Fibroblast of mammary gland (primary cell): ENCODE measurements at regions not wholly inside any gene's neighbourhood (a gene's known extent, or its start where the extent isn't known, plus 50 kb on each side); places are given as distances from the start of the nearest gene placed in this dataset.
"Not testable (repeated sequence)": the region's sequence is repeated elsewhere in the genome, so short reads cannot be mapped to it uniquely, and the experiment has no call there.

Source experiments
- DNase-seq: peaks from one replicate; pipeline ENCODE4 v3.0.0-alpha.2; 2010; ENCODE audit warnings: low read depth
- H3K4me3 ChIP-seq: 2 replicates; pipeline ENCODE4 v1.5.1; 2011; ENCODE audit warnings: low read depth, mild to moderate bottlenecking, low read length, moderate library complexity; ENCODE audit not compliant: control insufficient read depth
- CTCF ChIP-seq: conservative IDR thresholded peaks from 2 replicates; pipeline ENCODE4 v1.5.1; 2011; ENCODE audit warnings: low read depth, low read length, inconsistent platforms; ENCODE audit not compliant: control insufficient read depth, insufficient read depth

DNA sequence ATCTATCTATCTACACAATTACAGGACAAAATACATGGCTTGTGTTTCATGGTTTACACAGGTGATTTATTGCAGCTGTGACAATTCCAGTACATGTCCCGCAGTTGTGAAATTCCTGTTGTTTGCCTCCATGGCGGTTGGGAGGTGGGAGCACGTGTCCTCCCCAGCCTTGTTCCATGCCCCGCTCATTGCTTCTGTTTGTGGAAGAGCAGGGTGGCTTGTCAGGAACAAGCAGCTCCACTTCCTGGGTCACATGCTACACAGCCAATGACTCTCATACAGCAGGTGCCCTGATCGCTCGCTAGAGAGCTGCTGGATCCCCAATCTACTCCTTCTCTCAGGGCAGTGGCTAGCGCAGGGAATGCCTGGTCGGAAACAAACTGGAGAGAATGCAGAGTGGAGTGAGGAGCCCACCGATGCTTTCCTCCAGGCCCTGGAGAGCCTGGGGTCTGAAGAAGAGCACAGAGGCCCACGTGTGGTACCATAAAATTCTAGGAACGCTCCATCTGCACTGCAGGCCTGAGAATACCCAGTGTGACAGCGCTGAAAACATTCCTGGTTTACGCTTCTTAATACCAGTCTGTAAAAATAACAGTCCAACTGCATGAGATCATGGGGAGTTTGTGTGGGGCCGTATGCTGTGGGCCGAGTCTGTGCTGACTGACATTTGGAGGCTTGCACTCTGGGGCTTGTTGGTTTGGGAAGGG, 270.6 kb upstream of the RGMA start:
- no peak for TF ChIP-seq CTCF
- no peak overlapping the region for H3K4me3 ChIP-seq

GRCh38 chr15:93359060-93359408, 270.0 kb upstream of the RGMA start:
- TF ChIP-seq CTCF = no peak
- no peak for DNase-seq
- H3K4me3 ChIP-seq = no peak overlapping the region

More for the DNA sequence above, 270.6 kb upstream of the RGMA start:
- no peak for DNase-seq

GRCh38 chr15:93358166-93359059, 269.4 kb upstream of the RGMA start:
- no peak for TF ChIP-seq CTCF
- H3K4me3 ChIP-seq = no peak overlapping the region
- no peak for DNase-seq

GRCh38 chr15:93348711-93349545, 259.9 kb upstream of the RGMA start:
- DNase-seq = no peak
- no peak for TF ChIP-seq CTCF

DNA sequence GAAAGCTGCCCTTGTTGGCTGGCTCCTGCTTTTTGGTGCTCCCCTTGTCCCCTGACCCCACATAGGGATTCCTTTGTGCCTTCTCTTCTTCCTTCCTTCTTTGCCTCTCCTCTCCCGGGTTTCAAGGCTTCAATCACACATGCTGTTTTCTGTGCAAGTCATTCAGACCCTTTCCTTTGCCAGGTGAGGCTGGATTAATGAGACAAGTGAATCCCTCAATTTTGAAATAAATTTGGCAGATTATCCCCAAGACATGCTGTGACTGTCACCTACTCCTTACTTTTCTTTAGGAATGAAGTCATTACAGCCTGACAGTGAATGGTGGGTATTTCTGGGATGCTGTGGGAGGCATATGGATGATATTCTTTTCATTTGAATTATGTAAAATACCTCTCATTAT, 259.0 kb upstream of the RGMA start:
- H3K4me3 ChIP-seq = no peak overlapping the region
- no peak for DNase-seq
- no peak for TF ChIP-seq CTCF

More at GRCh38 chr15:93348711-93349545, 259.9 kb upstream of the RGMA start:
- no peak overlapping the region for H3K4me3 ChIP-seq

- TF ChIP-seq CTCF = no peak
- H3K4me3 ChIP-seq = no peak overlapping the region
- DNase-seq = no peak
Observed at GRCh38 chr15:93345981-93346380, 257.0 kb upstream of the RGMA start.

- not testable (repeated sequence) for DNase-seq, H3K4me3 ChIP-seq
Observed at GRCh38 chr15:93343402-93343801, 254.4 kb upstream of the RGMA start.
